Osteoblast (primary cell): ENCODE measurements at regions not wholly inside any gene's neighbourhood (a gene's known extent, or its start where the extent isn't known, plus 50 kb on each side); places are given as distances from the start of the nearest gene placed in this dataset.

ENCODE experiments used
- DNase-seq: peaks from one replicate; pipeline ENCODE4 v3.0.0; 2011; ENCODE audit warnings: low spot score, mixed read lengths; ENCODE audit not compliant: insufficient read length; ENCODE audit errors: missing footprints
- H2AFZ ChIP-seq: 2 replicates; pipeline ENCODE4 v1.6.0; 2011; ENCODE audit warnings: mild to moderate bottlenecking, low read length
- H3K27ac ChIP-seq: 2 replicates; pipeline ENCODE4 v1.5.1; 2011; ENCODE audit warnings: mild to moderate bottlenecking, low read depth, low read length, moderate library complexity
- H3K27me3 ChIP-seq: 2 replicates; pipeline ENCODE4 v1.6.0; 2012; ENCODE audit warnings: mild to moderate bottlenecking, control low read depth, inconsistent platforms, low read length, moderate library complexity; ENCODE audit not compliant: insufficient read depth
- H3K36me3 ChIP-seq: 2 replicates; pipeline ENCODE4 v1.5.1; 2011; ENCODE audit warnings: mild to moderate bottlenecking, low read length, control low read depth, moderate library complexity; ENCODE audit not compliant: insufficient read depth
- H3K4me1 ChIP-seq: 2 replicates; pipeline ENCODE4 v1.5.1; 2011; ENCODE audit warnings: mild to moderate bottlenecking, low read length, control low read depth, moderate library complexity; ENCODE audit not compliant: insufficient read depth
- H3K4me2 ChIP-seq: 2 replicates; pipeline ENCODE4 v1.6.0; 2011; ENCODE audit warnings: mild to moderate bottlenecking, low read length; ENCODE audit not compliant: insufficient read depth
- H3K4me3 ChIP-seq: fragments of 200-600 bp; sonication (generic); 3 replicates; pipeline ENCODE4 v1.5.1; 2012; ENCODE audit warnings: mild to moderate bottlenecking, low read length, inconsistent platforms; ENCODE audit not compliant: insufficient read depth
- H3K79me2 ChIP-seq: 2 replicates; pipeline ENCODE4 v1.6.0; 2012; ENCODE audit warnings: mild to moderate bottlenecking, low read length, control low read depth, inconsistent platforms; ENCODE audit not compliant: insufficient read depth
- H3K9me3 ChIP-seq: 2 replicates; pipeline ENCODE4 v1.5.1; 2011; ENCODE audit warnings: low read depth, low read length, control low read depth
- H4K20me1 ChIP-seq: 2 replicates; pipeline ENCODE4 v1.6.0; 2012; ENCODE audit warnings: mild to moderate bottlenecking, low read length, control low read depth; ENCODE audit not compliant: insufficient read depth
- TF ChIP-seq, protein P1 (sequence below): IDR thresholded peaks from 2 replicates; pipeline ENCODE4 v1.5.1; 2011; ENCODE audit warnings: mild to moderate bottlenecking, low read depth, low read length, moderate library complexity; ENCODE audit errors: extremely low read depth

DNA sequence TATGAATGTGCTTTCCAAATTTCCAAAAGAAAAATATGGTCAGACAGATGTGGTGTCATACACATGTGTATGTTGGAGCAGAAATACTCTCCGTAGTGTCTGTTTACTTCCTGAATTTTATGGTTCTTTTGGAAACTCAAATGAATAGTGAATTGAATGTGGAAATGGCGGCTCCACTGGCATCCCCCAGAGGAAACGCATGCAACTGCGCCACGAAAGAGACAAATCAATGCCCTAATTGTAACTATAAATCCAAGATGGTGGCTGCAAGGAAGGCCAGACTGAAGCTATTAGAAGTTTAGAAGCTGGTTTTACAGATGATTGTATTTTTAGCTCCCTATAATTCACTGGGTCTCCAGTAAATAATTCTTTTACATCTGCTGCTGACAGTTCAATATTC, 246.7 kb downstream of the FGFR2 start:
- H3K79me2 ChIP-seq, result no peaks in the 10 kb centered on the region
- H2AFZ ChIP-seq, result no peak overlapping the region
- H3K4me1 ChIP-seq, result no peaks in the 10 kb centered on the region
- H3K27ac ChIP-seq, result no peak overlapping the region
- TF ChIP-seq, protein P1, sequence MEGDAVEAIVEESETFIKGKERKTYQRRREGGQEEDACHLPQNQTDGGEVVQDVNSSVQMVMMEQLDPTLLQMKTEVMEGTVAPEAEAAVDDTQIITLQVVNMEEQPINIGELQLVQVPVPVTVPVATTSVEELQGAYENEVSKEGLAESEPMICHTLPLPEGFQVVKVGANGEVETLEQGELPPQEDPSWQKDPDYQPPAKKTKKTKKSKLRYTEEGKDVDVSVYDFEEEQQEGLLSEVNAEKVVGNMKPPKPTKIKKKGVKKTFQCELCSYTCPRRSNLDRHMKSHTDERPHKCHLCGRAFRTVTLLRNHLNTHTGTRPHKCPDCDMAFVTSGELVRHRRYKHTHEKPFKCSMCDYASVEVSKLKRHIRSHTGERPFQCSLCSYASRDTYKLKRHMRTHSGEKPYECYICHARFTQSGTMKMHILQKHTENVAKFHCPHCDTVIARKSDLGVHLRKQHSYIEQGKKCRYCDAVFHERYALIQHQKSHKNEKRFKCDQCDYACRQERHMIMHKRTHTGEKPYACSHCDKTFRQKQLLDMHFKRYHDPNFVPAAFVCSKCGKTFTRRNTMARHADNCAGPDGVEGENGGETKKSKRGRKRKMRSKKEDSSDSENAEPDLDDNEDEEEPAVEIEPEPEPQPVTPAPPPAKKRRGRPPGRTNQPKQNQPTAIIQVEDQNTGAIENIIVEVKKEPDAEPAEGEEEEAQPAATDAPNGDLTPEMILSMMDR, result no peak
- no peaks in the 10 kb centered on the region for H3K27me3 ChIP-seq
- no peak overlapping the region for H3K4me3 ChIP-seq
- no peak overlapping the region for H3K4me2 ChIP-seq
- no peaks in the 10 kb centered on the region for H3K36me3 ChIP-seq
- no peaks in the 10 kb centered on the region for H3K9me3 ChIP-seq
- H4K20me1 ChIP-seq, result no peaks in the 10 kb centered on the region
- no peak for DNase-seq

DNA sequence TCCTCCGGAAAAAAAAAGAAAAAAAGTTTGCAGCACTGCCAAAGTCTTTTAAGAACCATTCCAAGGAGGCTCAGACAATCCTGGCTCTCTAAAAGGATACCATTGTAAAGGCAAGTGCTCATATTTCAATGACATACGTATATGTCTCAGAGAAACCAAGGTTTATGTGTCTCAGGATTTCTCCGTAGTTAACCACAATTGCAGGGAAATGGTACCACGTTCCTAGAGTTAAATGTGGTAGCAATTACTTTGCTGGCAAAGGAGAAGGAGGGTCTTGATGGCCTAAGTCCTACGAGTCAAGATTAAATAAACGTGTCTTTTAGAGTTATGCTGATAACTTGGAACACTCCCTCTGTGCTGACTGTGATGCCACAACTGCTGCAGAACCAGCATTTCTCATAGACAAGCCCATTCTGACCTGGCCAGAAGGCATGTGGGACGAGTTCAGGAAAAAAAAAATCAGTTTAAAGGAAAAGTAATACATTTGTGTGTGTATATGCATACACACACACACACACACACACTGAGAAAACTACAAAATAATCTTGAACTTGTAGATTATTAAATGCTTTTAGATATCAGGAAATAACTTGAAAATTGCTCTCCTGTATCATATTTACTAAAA, 245.9 kb downstream of the FGFR2 start:
- Histone ChIP-seq H3K79me2 (no peaks in the 10 kb centered on the region), H3K9me3 (no peaks in the 10 kb centered on the region), H3K4me3 (no peak overlapping the region), H4K20me1 (no peaks in the 10 kb centered on the region), H3K4me1 (no peaks in the 10 kb centered on the region), H2AFZ (no peak overlapping the region), H3K4me2 (no peak overlapping the region), H3K27ac (no peak overlapping the region), H3K27me3 (no peaks in the 10 kb centered on the region), H3K36me3 (no peaks in the 10 kb centered on the region)
- TF ChIP-seq, protein P1, result no peak
- no peak for DNase-seq

DNA sequence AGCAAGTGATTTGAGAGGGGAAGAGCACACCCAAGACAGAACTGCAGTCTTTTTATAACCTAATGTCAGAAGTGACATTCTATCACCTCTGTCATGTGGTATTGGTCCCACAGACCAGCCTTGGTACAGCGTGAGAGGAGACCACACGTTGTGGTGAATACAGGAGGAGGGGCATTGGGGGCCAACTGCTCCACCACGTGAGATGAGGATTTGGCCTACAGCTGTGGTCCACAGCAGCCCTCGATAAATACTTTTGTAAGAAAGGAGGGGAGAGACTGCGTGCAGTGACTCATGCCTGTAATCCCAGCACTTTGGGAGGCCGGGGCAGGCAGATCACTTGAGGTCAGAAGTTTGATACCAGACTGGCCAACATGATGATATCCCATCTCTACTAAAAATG, 243.1 kb downstream of the FGFR2 start:
- no peaks in the 10 kb centered on the region for H4K20me1 ChIP-seq
- H3K36me3 ChIP-seq, result no peaks in the 10 kb centered on the region
- TF ChIP-seq, protein P1, result no peak
- no peaks in the 10 kb centered on the region for H3K4me1 ChIP-seq
- no peaks in the 10 kb centered on the region for H3K79me2 ChIP-seq
- no peak overlapping the region for H3K4me2 ChIP-seq
- H2AFZ ChIP-seq, result no peak overlapping the region
- H3K27me3 ChIP-seq, result no peaks in the 10 kb centered on the region
- no peak for DNase-seq
- H3K27ac ChIP-seq, result no peak overlapping the region
- H3K4me3 ChIP-seq, result no peak overlapping the region
- no peaks in the 10 kb centered on the region for H3K9me3 ChIP-seq

DNA sequence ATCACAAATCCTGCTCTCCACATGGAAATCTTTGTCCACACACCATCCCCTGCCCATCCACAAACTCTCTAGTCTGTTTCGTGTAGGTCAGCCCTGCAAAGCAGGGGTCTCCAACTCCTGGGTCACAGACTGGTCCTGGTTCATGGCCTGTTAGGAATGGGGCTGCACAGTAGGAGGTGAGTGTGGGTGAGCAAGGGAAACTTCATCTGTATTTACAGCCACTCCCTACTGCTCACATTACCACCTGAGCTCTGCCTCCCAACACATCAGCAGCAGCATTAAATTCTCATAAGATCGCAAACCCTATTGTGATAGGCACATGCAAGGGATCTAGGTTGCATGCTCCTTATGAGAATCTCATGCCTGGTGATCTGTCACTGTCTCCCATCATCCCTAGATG, 242.1 kb downstream of the FGFR2 start:
- no peak for DNase-seq
- no peak overlapping the region for H2AFZ ChIP-seq
- no peaks in the 10 kb centered on the region for H3K36me3 ChIP-seq
- no peaks in the 10 kb centered on the region for H3K27me3 ChIP-seq
- no peak overlapping the region for H3K4me3 ChIP-seq
- no peak overlapping the region for H3K4me2 ChIP-seq
- no peaks in the 10 kb centered on the region for H3K9me3 ChIP-seq
- TF ChIP-seq, protein P1, result no peak
- no peaks in the 10 kb centered on the region for H4K20me1 ChIP-seq
- no peaks in the 10 kb centered on the region for H3K79me2 ChIP-seq
- no peak overlapping the region for H3K27ac ChIP-seq
- H3K4me1 ChIP-seq, result no peaks in the 10 kb centered on the region
